Thymus (tissue), 11 donors: ENCODE measurements at regions not wholly inside any gene's neighbourhood (a gene's known extent, or its start where the extent isn't known, plus 50 kb on each side); places are given as distances from the start of the nearest gene placed in this dataset.

ENCODE experiments used
- DNase-seq, 9 donors: peaks; one replicate each; pipeline ENCODE4 v3.0.0-alpha.2; 2013; ENCODE audit warnings: low spot score in 9 of 9, low read depth in 6 of 9, missing footprints in 1 of 9
- H3K27ac ChIP-seq, 2 donors: one replicate each; pipeline ENCODE4 v1.5.1; 2013; ENCODE audit warnings: control low read depth in 1 of 2, low read depth in 1 of 2, low read length in 1 of 2, mild to moderate bottlenecking in 1 of 2, moderate library complexity in 1 of 2
- H3K27me3 ChIP-seq, 2 donors: one replicate each; pipeline ENCODE4 v1.5.1; 2013; ENCODE audit warnings: low read length in 1 of 2; ENCODE audit not compliant: control insufficient read depth in 2 of 2, insufficient read depth in 1 of 2
- H3K36me3 ChIP-seq, 2 donors: one replicate each; pipeline ENCODE4 v1.5.1; 2013; ENCODE audit warnings: low read length in 1 of 2, mild to moderate bottlenecking in 1 of 2, moderate library complexity in 1 of 2; ENCODE audit not compliant: control insufficient read depth in 2 of 2, insufficient read depth in 2 of 2
- H3K4me1 ChIP-seq, 2 donors: one replicate each; pipeline ENCODE4 v1.5.1; 2013; ENCODE audit warnings: low read length in 2 of 2; ENCODE audit not compliant: control insufficient read depth in 2 of 2, insufficient read depth in 2 of 2
- H3K4me3 ChIP-seq, 2 donors: one replicate each; pipeline ENCODE4 v1.5.1; 2013; ENCODE audit warnings: low read length in 2 of 2, control low read depth in 1 of 2, mild to moderate bottlenecking in 1 of 2
- H3K9me3 ChIP-seq, 2 donors: one replicate each; pipeline ENCODE4 v1.5.1; 2013; ENCODE audit warnings: low read length in 1 of 2, mild to moderate bottlenecking in 1 of 2; ENCODE audit not compliant: control insufficient read depth in 2 of 2, insufficient read depth in 1 of 2
- WGBS: extraction: QIAGEN DNeasy Blood & Tissue Kit; methylation state at CpG from one replicate; pipeline ENCODE4 v1.1.7; 2013; 5-methylcytosine and 5-hydroxymethylcytosine counted together
- donor health status: healthy.

DNA sequence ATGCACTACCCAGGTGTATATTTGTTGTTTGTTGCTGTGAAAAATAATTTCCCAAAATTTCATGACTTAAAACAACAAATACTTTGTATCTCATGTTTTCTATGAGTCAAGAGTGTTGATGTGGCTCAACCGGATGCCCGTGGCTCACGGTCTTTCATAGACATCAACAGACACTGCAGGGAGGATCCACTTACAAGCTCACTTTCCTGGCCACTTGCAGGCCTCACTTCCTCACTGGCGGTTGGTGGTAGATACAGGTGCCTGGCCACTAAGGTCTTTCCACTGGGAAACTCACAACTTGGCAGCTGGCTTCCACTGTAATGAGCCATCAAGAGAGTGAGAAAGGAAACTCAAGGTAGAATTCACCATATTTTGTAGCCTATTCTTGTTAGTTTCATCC lies 662.9 kb downstream of the IRS1 start:
- no peak overlapping the region for H3K4me3 ChIP-seq
- H3K9me3 ChIP-seq, result no peaks in the 10 kb centered on the region
- WGBS, result 23% methylated on average over 4 of the region's 4 CpGs
- peak in 2 of 9 donors; percentile 6 to 11 for DNase-seq
- peaks cover 0 to 3% of the 10 kb centered on the region in 2 donors for H3K4me1 ChIP-seq
- H3K27me3 ChIP-seq, result no peaks in the 10 kb centered on the region
- no peak overlapping the region for H3K27ac ChIP-seq
- no peaks in the 10 kb centered on the region for H3K36me3 ChIP-seq

GRCh38 chr2:226135861-226136548 lies 663.6 kb downstream of the IRS1 start:
- H3K27ac ChIP-seq, result no peak overlapping the region

GRCh38 chr2:226132323-226133215 lies 667.1 kb downstream of the IRS1 start:
- no peaks in the 10 kb centered on the region for H3K27me3 ChIP-seq
- H3K4me3 ChIP-seq, result no peak overlapping the region
- H3K4me1 ChIP-seq, result peaks cover 0 to 3% of the 10 kb centered on the region in 2 donors
- WGBS, result 95% methylated on average over 5 of the region's 5 CpGs
- no peak for DNase-seq
- no peaks in the 10 kb centered on the region for H3K9me3 ChIP-seq
- H3K27ac ChIP-seq, result no peak overlapping the region
- no peaks in the 10 kb centered on the region for H3K36me3 ChIP-seq

More at GRCh38 chr2:226135861-226136548, 663.6 kb downstream of the IRS1 start:
- no peaks in the 10 kb centered on the region for H3K27me3 ChIP-seq
- 86% methylated on average over 3 of the region's 3 CpGs for WGBS
- DNase-seq, result no peak
- H3K4me1 ChIP-seq, result peaks cover 0 to 3% of the 10 kb centered on the region in 2 donors
- no peaks in the 10 kb centered on the region for H3K36me3 ChIP-seq
- no peak overlapping the region for H3K4me3 ChIP-seq
- H3K9me3 ChIP-seq, result no peaks in the 10 kb centered on the region

DNA sequence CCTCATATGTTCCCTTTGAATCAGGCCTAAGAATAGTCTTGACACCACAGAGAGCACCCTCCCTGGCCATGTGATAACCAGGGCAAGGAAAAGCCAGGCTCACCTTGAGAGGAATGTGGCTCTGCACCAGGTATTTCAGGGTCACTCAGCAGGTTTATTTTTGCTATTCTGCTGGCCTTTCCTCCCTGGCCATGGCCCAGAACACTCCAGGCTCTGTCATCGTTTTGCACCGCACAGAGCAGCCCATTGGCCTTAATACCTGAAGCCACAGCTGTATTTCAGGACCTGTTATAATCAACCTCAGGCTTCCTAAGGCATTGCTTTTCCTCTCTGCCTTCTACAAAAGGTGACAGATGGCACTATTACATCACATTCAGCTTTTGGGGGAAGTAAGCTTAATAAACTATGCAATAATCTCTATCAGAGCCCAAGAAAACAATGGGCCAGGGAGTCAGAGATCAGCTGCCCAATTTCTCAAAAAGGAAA lies 668.3 kb downstream of the IRS1 start:
- Histone ChIP-seq H3K27me3 (no peaks in the 10 kb centered on the region), H3K27ac (no peak overlapping the region), H3K4me3 (no peak overlapping the region), H3K4me1 (no peaks in the 10 kb centered on the region), H3K9me3 (no peaks in the 10 kb centered on the region), H3K36me3 (no peaks in the 10 kb centered on the region)
- DNase-seq, result no peak
- 84% methylated on average over 2 of the region's 2 CpGs for WGBS

GRCh38 chr2:226130192-226130591 lies 669.4 kb downstream of the IRS1 start:
- no peak for DNase-seq
- no peaks in the 10 kb centered on the region for H3K36me3 ChIP-seq
- H3K9me3 ChIP-seq, result no peaks in the 10 kb centered on the region
- H3K27me3 ChIP-seq, result no peaks in the 10 kb centered on the region
- 86% methylated on average over 2 of the region's 2 CpGs for WGBS
- H3K4me1 ChIP-seq, result no peaks in the 10 kb centered on the region
- no peak overlapping the region for H3K4me3 ChIP-seq
- H3K27ac ChIP-seq, result no peak overlapping the region

- Histone ChIP-seq H3K4me1 (no peaks in the 10 kb centered on the region), H3K9me3 (no peaks in the 10 kb centered on the region), H3K27ac (no peak overlapping the region), H3K27me3 (no peaks in the 10 kb centered on the region), H3K36me3 (no peaks in the 10 kb centered on the region), H3K4me3 (no peak overlapping the region)
- no peak for DNase-seq
- 99% methylated on average over 1 of the region's 1 CpG for WGBS
These were observed 671.9 kb downstream of the IRS1 start for GRCh38 chr2:226127682-226128081.

DNA sequence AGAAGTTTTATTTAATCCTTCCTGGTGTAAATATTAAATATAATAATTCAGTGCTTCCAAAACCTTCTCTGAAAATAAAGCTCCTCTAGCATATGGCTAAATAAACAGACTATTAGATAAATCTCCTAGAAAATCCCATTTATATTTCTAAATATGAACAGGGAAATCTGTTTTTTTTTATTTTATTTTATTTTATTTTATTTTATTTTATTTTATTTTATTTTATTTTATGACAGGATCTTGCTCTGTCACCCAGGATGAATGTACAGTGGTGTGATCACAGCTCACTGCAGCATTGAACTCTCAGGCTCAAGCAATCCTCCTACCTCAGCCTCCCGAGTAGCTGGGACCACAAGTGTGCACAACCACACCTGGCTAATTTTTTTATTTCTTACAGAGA lies 673.5 kb downstream of the IRS1 start:
- H3K4me1 ChIP-seq, result no peaks in the 10 kb centered on the region
- no peaks in the 10 kb centered on the region for H3K27me3 ChIP-seq
- 98% methylated on average over 1 of the region's 1 CpG for WGBS
- no peaks in the 10 kb centered on the region for H3K36me3 ChIP-seq
- H3K27ac ChIP-seq, result no peak overlapping the region
- H3K9me3 ChIP-seq, result no peaks in the 10 kb centered on the region
- no peak overlapping the region for H3K4me3 ChIP-seq
- no peak for DNase-seq

DNA sequence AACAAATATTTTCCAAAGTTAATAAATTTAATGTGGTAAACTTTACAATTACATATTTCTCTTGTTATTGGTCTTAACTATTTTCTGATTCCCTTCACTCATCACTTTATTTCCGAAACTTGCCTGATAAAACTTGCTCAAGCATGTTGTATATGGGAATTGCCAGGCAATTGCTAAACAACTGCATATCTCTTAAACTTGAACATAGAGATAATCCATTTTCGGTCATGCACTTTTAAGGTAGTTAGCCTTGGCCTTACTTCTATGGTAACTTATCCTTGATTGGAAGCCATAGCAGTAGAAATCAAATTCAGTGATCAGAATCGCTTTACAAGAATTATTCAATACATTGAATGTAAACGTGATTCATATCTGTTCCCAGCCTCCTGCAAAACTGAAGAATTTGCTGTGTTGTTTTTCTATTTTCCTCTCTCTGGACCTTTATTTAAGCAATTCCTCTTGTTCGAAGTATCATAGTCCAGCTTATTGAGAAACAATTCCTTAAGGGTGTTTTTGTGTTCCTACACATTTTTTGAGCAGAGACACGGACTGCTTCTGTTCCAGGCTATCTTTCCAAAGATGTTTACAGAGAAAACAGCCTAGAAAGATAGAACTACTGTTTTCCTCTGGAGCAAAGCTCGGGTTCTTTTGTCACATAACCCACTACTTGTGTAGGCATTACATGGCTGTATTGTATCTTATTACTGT lies 674.3 kb downstream of the IRS1 start:
- no peak for DNase-seq
- no peak overlapping the region for H3K27ac ChIP-seq
- 93% methylated on average over 7 of the region's 7 CpGs for WGBS

More for the DNA sequence above, 674.3 kb downstream of the IRS1 start:
- no peaks in the 10 kb centered on the region for H3K4me1 ChIP-seq
- no peaks in the 10 kb centered on the region for H3K9me3 ChIP-seq
- H3K27me3 ChIP-seq, result no peaks in the 10 kb centered on the region
- no peaks in the 10 kb centered on the region for H3K36me3 ChIP-seq
- H3K4me3 ChIP-seq, result no peak overlapping the region
